Neural cell (in vitro differentiated cells): ENCODE measurements at regions not wholly inside any gene's neighbourhood (a gene's known extent, or its start where the extent isn't known, plus 50 kb on each side); places are given as distances from the start of the nearest gene placed in this dataset.

Experiments used
- H2AFZ ChIP-seq: fragments of 200-600, 300-800 bp; sonication (generic), shearing (Covaris generic); 2 replicates; pipeline ENCODE4 v1.6.0; 2014; ENCODE audit warnings: low read depth, mild to moderate bottlenecking, antibody characterized with exemption, low read length, moderate library complexity
- H3F3A ChIP-seq: fragments of 200-600 bp; shearing (Covaris generic); 2 replicates; pipeline ENCODE4 v1.6.1; 2016; ENCODE audit warnings: mild to moderate bottlenecking, moderate library complexity, mixed read lengths, antibody characterized with exemption, low read length; ENCODE audit not compliant: insufficient read depth, poor library complexity, severe bottlenecking
- H3K27ac ChIP-seq: fragments of 200-600, 300-800 bp; sonication (generic), shearing (Covaris generic); 2 replicates; pipeline ENCODE4 v1.5.1; 2014; ENCODE audit warnings: mild to moderate bottlenecking, low read length, moderate library complexity
- H3K27me3 ChIP-seq: fragments of 300-800, 200-600 bp; sonication (generic), shearing (Covaris generic); 2 replicates; pipeline ENCODE4 v1.6.0; 2014; ENCODE audit warnings: mild to moderate bottlenecking, low read depth, low read length, moderate library complexity; ENCODE audit not compliant: insufficient read depth
- H3K36me3 ChIP-seq: fragments of 300-800, 200-600 bp; sonication (generic), shearing (Covaris generic); 2 replicates; pipeline ENCODE4 v1.5.1; 2014; ENCODE audit warnings: mild to moderate bottlenecking, antibody characterized with exemption, low read length, moderate library complexity; ENCODE audit not compliant: insufficient read depth
- H3K4me2 ChIP-seq: fragments of 300-800, 200-600 bp; sonication (generic), shearing (Covaris generic); 2 replicates; pipeline ENCODE4 v1.6.0; 2014; ENCODE audit warnings: mild to moderate bottlenecking, low read length
- H3K4me3 ChIP-seq: fragments of 300-800, 200-600 bp; sonication (generic), shearing (Covaris generic); 2 replicates; pipeline ENCODE4 v1.5.1; 2014; ENCODE audit warnings: mild to moderate bottlenecking, low read length, moderate library complexity
- H3K79me2 ChIP-seq: fragments of 200-600 bp; shearing (Covaris generic); replicated peaks from 2 replicates; pipeline ENCODE4 v1.6.0; 2014; ENCODE audit warnings: mild to moderate bottlenecking, low read length, moderate library complexity; ENCODE audit not compliant: insufficient read depth
- H3K9ac ChIP-seq: fragments of 300-800, 200-600 bp; sonication (generic), shearing (Covaris generic); 2 replicates; pipeline ENCODE4 v1.6.1; 2016; ENCODE audit warnings: mild to moderate bottlenecking, low read length, mixed read lengths
- H3K9me2 ChIP-seq: fragments of 200-600 bp; shearing (Covaris generic); 2 replicates; pipeline ENCODE4 v1.6.1; 2016; ENCODE audit warnings: mild to moderate bottlenecking, low read length, mixed read lengths; ENCODE audit not compliant: insufficient read depth
- H3K9me3 ChIP-seq: fragments of 200-600, 300-800 bp; sonication (generic), shearing (Covaris generic); 2 replicates; pipeline ENCODE4 v1.6.1; 2016; ENCODE audit warnings: mild to moderate bottlenecking, mixed run types, low read length, moderate library complexity, mixed read lengths
- H4K20me1 ChIP-seq: fragments of 200-600 bp; shearing (Covaris generic); 2 replicates; pipeline ENCODE4 v1.6.1; 2016; ENCODE audit warnings: mild to moderate bottlenecking, mixed run types; ENCODE audit not compliant: insufficient read depth
- CTCF ChIP-seq: fragments of 450-650 bp; IDR thresholded peaks from 2 replicates; pipeline ENCODE4 v1.5.1; 2014; ENCODE audit warnings: antibody characterized with exemption, mild to moderate bottlenecking, moderate library complexity; ENCODE audit not compliant: poor library complexity, severe bottlenecking
- EP300 ChIP-seq: fragments of 450-650 bp; conservative IDR thresholded peaks from 2 replicates; pipeline ENCODE4 v1.6.1; 2014; ENCODE audit warnings: antibody characterized with exemption, mild to moderate bottlenecking, moderate library complexity; ENCODE audit not compliant: poor library complexity, severe bottlenecking
- EZH2 ChIP-seq: fragments of 200-600, 300-800 bp; shearing (Covaris generic), sonication (generic); IDR thresholded peaks from 2 replicates; pipeline ENCODE4 v1.6.1; 2014; ENCODE audit warnings: antibody characterized with exemption, low read length, borderline replicate concordance, mild to moderate bottlenecking; ENCODE audit not compliant: insufficient read depth, poor library complexity, severe bottlenecking
- MXI1 ChIP-seq: fragments of 450-650 bp; conservative IDR thresholded peaks from 2 replicates; pipeline ENCODE4 v1.6.1; 2014; ENCODE audit warnings: antibody characterized with exemption, mild to moderate bottlenecking; ENCODE audit not compliant: poor library complexity, severe bottlenecking
- POLR2AphosphoS5 ChIP-seq: IDR thresholded peaks from 2 replicates; pipeline ENCODE4 v1.6.1; 2012
- RAD21 ChIP-seq: fragments of 450-650 bp; conservative IDR thresholded peaks from 2 replicates; pipeline ENCODE4 v1.6.1; 2014; ENCODE audit warnings: antibody characterized with exemption, mild to moderate bottlenecking, moderate library complexity
- REST ChIP-seq: IDR thresholded peaks from 2 replicates; pipeline ENCODE4 v1.6.1; 2012; ENCODE audit warnings: borderline replicate concordance
- SMC3 ChIP-seq: fragments of 450-650 bp; conservative IDR thresholded peaks from 2 replicates; pipeline ENCODE4 v1.6.1; 2014; ENCODE audit warnings: antibody characterized with exemption, mild to moderate bottlenecking, moderate library complexity; ENCODE audit not compliant: poor library complexity
- TAF1 ChIP-seq: IDR thresholded peaks from 2 replicates; pipeline ENCODE4 v1.6.1; 2012; ENCODE audit warnings: low read depth

DNA sequence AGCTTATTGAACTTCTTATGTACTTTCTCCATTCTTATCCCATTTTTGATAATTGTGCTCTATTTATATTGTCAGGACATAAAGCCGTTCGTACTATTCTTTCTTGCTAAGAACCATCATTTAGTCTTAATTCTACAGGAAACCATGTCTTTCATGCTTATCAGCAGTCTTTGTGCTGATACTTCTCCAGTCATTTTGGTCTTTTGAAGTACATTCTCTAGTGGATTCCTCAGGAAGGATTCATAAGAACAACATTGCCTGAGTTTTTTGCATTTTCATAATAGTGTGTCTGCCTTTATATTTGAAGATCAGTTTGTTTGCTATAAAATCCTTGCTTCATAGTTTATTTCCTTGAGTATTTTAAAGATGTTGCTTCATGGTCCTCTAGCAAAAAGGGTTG, 126.6 kb upstream of the NEO1 start:
- no peaks in the 10 kb centered on the region for H3F3A ChIP-seq

DNA sequence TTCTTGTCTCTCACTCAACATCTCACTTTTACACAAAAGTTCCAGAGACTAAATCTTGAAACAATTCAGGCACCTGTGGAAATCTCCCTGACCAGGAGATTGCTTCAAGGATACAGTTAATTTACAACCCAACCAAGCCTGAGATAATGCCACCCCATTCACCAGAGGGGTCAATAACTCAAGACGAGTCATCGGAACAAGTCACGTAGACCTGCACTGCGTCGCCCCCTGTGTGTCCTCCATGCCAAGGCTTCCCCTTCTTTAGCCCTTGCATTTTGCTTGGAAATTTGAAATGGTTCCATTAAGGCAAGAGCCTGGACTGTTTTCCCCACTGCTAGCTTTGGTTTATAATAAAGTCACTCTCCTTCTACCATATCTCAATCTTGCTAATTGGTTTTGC, 129.0 kb upstream of the NEO1 start:
- TF ChIP-seq SMC3 = no peak
- Histone ChIP-seq H3K9me2 (no peaks in the 10 kb centered on the region), H3K9me3 (no peaks in the 10 kb centered on the region), H2AFZ (no peak overlapping the region), H3K4me2 (no peak overlapping the region), H3K36me3 (no peaks in the 10 kb centered on the region), H3K27me3 (no peaks in the 10 kb centered on the region), H3K27ac (no peak overlapping the region), H3K9ac (no peak overlapping the region), H3K4me3 (no peak overlapping the region), H3K79me2 (no peaks in the 10 kb centered on the region), H4K20me1 (no peaks in the 10 kb centered on the region), H3F3A (no peaks in the 10 kb centered on the region)

More for the DNA sequence above, 126.6 kb upstream of the NEO1 start:
- Histone ChIP-seq H3K9ac (no peak overlapping the region), H3K79me2 (no peaks in the 10 kb centered on the region), H3K27me3 (no peaks in the 10 kb centered on the region), H3K9me3 (no peaks in the 10 kb centered on the region), H3K4me2 (no peak overlapping the region), H4K20me1 (no peaks in the 10 kb centered on the region), H3K9me2 (no peaks in the 10 kb centered on the region), H3K36me3 (no peaks in the 10 kb centered on the region), H3K4me3 (no peak overlapping the region), H3K27ac (no peak overlapping the region), H2AFZ (no peak overlapping the region)
- TF ChIP-seq MXI1 (no peak), CTCF (no peak), REST (no peak), RAD21 (no peak), POLR2AphosphoS5 (no peak), EP300 (no peak), TAF1 (no peak), EZH2 (no peak), SMC3 (no peak)

DNA sequence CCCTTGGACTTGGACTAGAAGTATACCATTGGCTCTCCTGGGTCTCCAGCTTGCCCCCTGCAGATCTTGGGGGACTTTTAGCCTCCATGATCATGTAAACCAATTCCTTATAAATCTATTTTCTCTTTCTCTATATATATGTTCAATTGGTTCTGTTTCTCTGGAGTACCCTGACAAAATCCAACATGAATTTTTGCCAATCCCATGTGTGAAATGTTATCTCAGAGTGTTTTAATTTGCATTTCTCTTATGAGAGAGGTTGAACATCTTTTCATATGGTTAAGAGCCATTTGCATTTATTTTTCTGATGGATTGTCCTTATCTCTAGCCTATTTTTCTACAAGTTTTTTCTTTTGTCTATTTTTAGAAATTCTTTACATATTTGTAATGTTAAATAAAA, 131.7 kb upstream of the NEO1 start:
- Histone ChIP-seq H3F3A (no peaks in the 10 kb centered on the region), H3K27me3 (no peaks in the 10 kb centered on the region), H3K9me2 (no peaks in the 10 kb centered on the region), H3K4me3 (no peak overlapping the region), H3K9me3 (no peaks in the 10 kb centered on the region), H2AFZ (no peak overlapping the region), H3K4me2 (no peak overlapping the region), H4K20me1 (no peaks in the 10 kb centered on the region), H3K79me2 (no peaks in the 10 kb centered on the region), H3K9ac (no peak overlapping the region), H3K27ac (no peak overlapping the region), H3K36me3 (no peaks in the 10 kb centered on the region)
- no peak for TF ChIP-seq EP300
- no peak for TF ChIP-seq POLR2AphosphoS5
- no peak for TF ChIP-seq RAD21
- TF ChIP-seq REST = no peak
- no peak for TF ChIP-seq CTCF
- no peak for TF ChIP-seq TAF1
- TF ChIP-seq MXI1 = no peak
- TF ChIP-seq SMC3 = no peak
- no peak for TF ChIP-seq EZH2
